ENCODE measurements at regions not wholly inside any gene's neighbourhood (a gene's known extent, or its start where the extent isn't known, plus 50 kb on each side); places are given as distances from the start of the nearest gene placed in this dataset.

GRCh38 chr12:58503731-58504130, 416.6 kb downstream of the LRIG3 start:
- TF ChIP-seq CTCF (IDR thresholded peaks at IDR 0.05): no peak
- Mint-ChIP-seq H3K36me3 (ENCODE audit: unreplicated experiment) (no peaks in the 10 kb centered on the region), H3K27ac (ENCODE audit: unreplicated experiment) (no peak overlapping the region), H3K27me3 (ENCODE audit: unreplicated experiment) (no peaks in the 10 kb centered on the region), H3K4me1 (ENCODE audit: unreplicated experiment) (peaks cover 29% of the 10 kb centered on the region), H3K4me3 (ENCODE audit: unreplicated experiment) (no peak overlapping the region), H3K9me3 (ENCODE audit: unreplicated experiment) (no peaks in the 10 kb centered on the region)
- no peak for DNase-seq (ENCODE audit: extremely low spot score, unreplicated experiment)

GRCh38 chr12:58504143-58504938, 416.0 kb downstream of the LRIG3 start:
- Mint-ChIP-seq H3K27ac (ENCODE audit: unreplicated experiment) (no peak overlapping the region), H3K4me1 (ENCODE audit: unreplicated experiment) (peaks cover 29% of the 10 kb centered on the region), H3K9me3 (ENCODE audit: unreplicated experiment) (peaks cover 4% of the 10 kb centered on the region), H3K4me3 (ENCODE audit: unreplicated experiment) (no peak overlapping the region), H3K27me3 (ENCODE audit: unreplicated experiment) (no peaks in the 10 kb centered on the region), H3K36me3 (ENCODE audit: unreplicated experiment) (no peaks in the 10 kb centered on the region)
- DNase-seq (ENCODE audit: extremely low spot score, unreplicated experiment): no peak
- TF ChIP-seq CTCF (IDR thresholded peaks at IDR 0.05): no peak

- peaks cover 38% of the 10 kb centered on the region for H3K4me1 Mint-ChIP-seq (ENCODE audit: unreplicated experiment)
- peaks cover 8% of the 10 kb centered on the region for H3K9me3 Mint-ChIP-seq (ENCODE audit: unreplicated experiment)
- TF ChIP-seq CTCF (IDR thresholded peaks at IDR 0.05): no peak
- H3K27me3 Mint-ChIP-seq (ENCODE audit: unreplicated experiment): no peaks in the 10 kb centered on the region
- no peak for DNase-seq (ENCODE audit: extremely low spot score, unreplicated experiment)
- no peak overlapping the region for H3K4me3 Mint-ChIP-seq (ENCODE audit: unreplicated experiment)
- H3K36me3 Mint-ChIP-seq (ENCODE audit: unreplicated experiment): no peaks in the 10 kb centered on the region
- H3K27ac Mint-ChIP-seq (ENCODE audit: unreplicated experiment): no peak overlapping the region
These were observed 411.0 kb downstream of the LRIG3 start for GRCh38 chr12:58509116-58509885.

GRCh38 chr12:58513301-58513834, 406.9 kb downstream of the LRIG3 start:
- H3K4me3 Mint-ChIP-seq (ENCODE audit: unreplicated experiment): no peak overlapping the region
- H3K27ac Mint-ChIP-seq (ENCODE audit: unreplicated experiment): no peak overlapping the region
- no peaks in the 10 kb centered on the region for H3K27me3 Mint-ChIP-seq (ENCODE audit: unreplicated experiment)
- H3K9me3 Mint-ChIP-seq (ENCODE audit: unreplicated experiment): peaks cover 13% of the 10 kb centered on the region
- no peak for DNase-seq (ENCODE audit: extremely low spot score, unreplicated experiment)
- H3K36me3 Mint-ChIP-seq (ENCODE audit: unreplicated experiment): peaks cover 3% of the 10 kb centered on the region
- H3K4me1 Mint-ChIP-seq (ENCODE audit: unreplicated experiment): peaks cover 32% of the 10 kb centered on the region
- no peak for TF ChIP-seq CTCF (IDR thresholded peaks at IDR 0.05)

GRCh38 chr12:58513852-58514251, 406.5 kb downstream of the LRIG3 start:
- Mint-ChIP-seq H3K27me3 (ENCODE audit: unreplicated experiment) (no peaks in the 10 kb centered on the region), H3K4me3 (ENCODE audit: unreplicated experiment) (no peak overlapping the region), H3K27ac (ENCODE audit: unreplicated experiment) (no peak overlapping the region), H3K36me3 (ENCODE audit: unreplicated experiment) (peaks cover 8% of the 10 kb centered on the region), H3K4me1 (ENCODE audit: unreplicated experiment) (peaks cover 32% of the 10 kb centered on the region), H3K9me3 (ENCODE audit: unreplicated experiment) (peaks cover 17% of the 10 kb centered on the region)
- DNase-seq (ENCODE audit: extremely low spot score, unreplicated experiment): no peak
- no peak for TF ChIP-seq CTCF (IDR thresholded peaks at IDR 0.05)

All from osteocyte (in vitro differentiated cells).